ENCODE measurements at regions not wholly inside any gene's neighbourhood (a gene's known extent, or its start where the extent isn't known, plus 50 kb on each side); places are given as distances from the start of the nearest gene placed in this dataset.
"Not testable (repeated sequence)": the region's sequence is repeated elsewhere in the genome, so short reads cannot be mapped to it uniquely, and the experiment has no call there.

GRCh38 chr17:13659051-13659450 lies 57.3 kb upstream of the HS3ST3A1 start:
- H3K9me3 ChIP-seq (replicated peaks in 1 of 11): peaks cover 0 to 12% (median 8%) of the 10 kb centered on the region in 11 experiments; a peak in 14 of 22 replicates
- H3K4me1 ChIP-seq, H3K27me3 ChIP-seq, H3K4me2 ChIP-seq, H3K27ac ChIP-seq, H3K4me3 ChIP-seq, H3K9ac ChIP-seq, H4K20me1 ChIP-seq, H3K36me3 ChIP-seq: not testable (repeated sequence)

- Histone ChIP-seq H3K27me3 (no peaks in the 10 kb centered on the region), H3K4me1 (no peaks in the 10 kb centered on the region), H3K27ac (no peak overlapping the region), H3K4me3 (no peak overlapping the region), H3K9ac (no peak overlapping the region), H3K9me3 (replicated peaks in 1 of 11) (peaks cover 25 to 44% (median 28%) of the 10 kb centered on the region in 11 experiments), H3K4me2 (no peak overlapping the region), H3K36me3 (no peaks in the 10 kb centered on the region), H4K20me1 (no peaks in the 10 kb centered on the region)
- TF ChIP-seq Cebpa-rat (IDR thresholded peaks at IDR 0.05): no peak
Observed at GRCh38 chr17:13665872-13666635, 64.3 kb upstream of the HS3ST3A1 start.

- H3K27ac ChIP-seq: no peak overlapping the region
- H3K27me3 ChIP-seq: no peaks in the 10 kb centered on the region
- no peak overlapping the region for H3K4me2 ChIP-seq
- no peaks in the 10 kb centered on the region for H3K36me3 ChIP-seq
- no peak overlapping the region for H3K4me3 ChIP-seq
- H3K4me1 ChIP-seq: no peaks in the 10 kb centered on the region
- H3K9ac ChIP-seq: no peak overlapping the region
- peaks cover 23 to 49% (median 30%) of the 10 kb centered on the region in 11 experiments for H3K9me3 ChIP-seq (replicated peaks in 1 of 11)
- H4K20me1 ChIP-seq: no peaks in the 10 kb centered on the region
- no peak for TF ChIP-seq Cebpa-rat (IDR thresholded peaks at IDR 0.05)
Observed at GRCh38 chr17:13671341-13671740, 69.6 kb upstream of the HS3ST3A1 start.

GRCh38 chr17:13671771-13672170 lies 70.0 kb upstream of the HS3ST3A1 start:
- H3K4me2 ChIP-seq: no peak overlapping the region
- TF ChIP-seq Cebpa-rat (IDR thresholded peaks at IDR 0.05): no peak

GRCh38 chr17:13678361-13678760 lies 76.6 kb upstream of the HS3ST3A1 start:
- no peaks in the 10 kb centered on the region for H4K20me1 ChIP-seq
- no peak for TF ChIP-seq Cebpa-rat (IDR thresholded peaks at IDR 0.05)
- peaks cover 0 to 11% (median 0%) of the 10 kb centered on the region in 10 experiments; a peak in 3 of 20 replicates for H3K4me1 ChIP-seq
- peaks cover 0 to 12% (median 0%) of the 10 kb centered on the region in 11 experiments; a peak in 2 of 22 replicates for H3K9me3 ChIP-seq (replicated peaks in 1 of 11)
- no peak overlapping the region for H3K9ac ChIP-seq
- H3K27me3 ChIP-seq: no peaks in the 10 kb centered on the region
- no peaks in the 10 kb centered on the region for H3K36me3 ChIP-seq
- H3K4me2 ChIP-seq: no peak overlapping the region
- no peak overlapping the region for H3K4me3 ChIP-seq
- H3K27ac ChIP-seq: no peak overlapping the region

More at GRCh38 chr17:13671771-13672170, 70.0 kb upstream of the HS3ST3A1 start:
- peaks cover 20 to 45% (median 30%) of the 10 kb centered on the region in 11 experiments for H3K9me3 ChIP-seq (replicated peaks in 1 of 11)
- no peak overlapping the region for H3K9ac ChIP-seq
- H3K27me3 ChIP-seq: no peaks in the 10 kb centered on the region
- no peak overlapping the region for H3K4me3 ChIP-seq
- H3K4me1 ChIP-seq: no peaks in the 10 kb centered on the region
- H3K27ac ChIP-seq: no peak overlapping the region
- no peaks in the 10 kb centered on the region for H3K36me3 ChIP-seq
- no peaks in the 10 kb centered on the region for H4K20me1 ChIP-seq

GRCh38 chr17:13678841-13679240 lies 77.1 kb upstream of the HS3ST3A1 start:
- no peaks in the 10 kb centered on the region for H3K36me3 ChIP-seq
- H3K9ac ChIP-seq: no peak overlapping the region
- H4K20me1 ChIP-seq: no peaks in the 10 kb centered on the region
- H3K4me2 ChIP-seq: no peak overlapping the region
- no peak overlapping the region for H3K27ac ChIP-seq
- peaks cover 0 to 8% (median 0%) of the 10 kb centered on the region in 11 experiments; a peak in 2 of 22 replicates for H3K9me3 ChIP-seq (replicated peaks in 1 of 11)
- H3K4me1 ChIP-seq: peaks cover 0 to 11% (median 0%) of the 10 kb centered on the region in 10 experiments; a peak in 3 of 20 replicates
- H3K4me3 ChIP-seq: no peak overlapping the region
- no peaks in the 10 kb centered on the region for H3K27me3 ChIP-seq
- TF ChIP-seq Cebpa-rat (IDR thresholded peaks at IDR 0.05): no peak

GRCh38 chr17:13688716-13689115 lies 87.0 kb upstream of the HS3ST3A1 start:
- H3K9ac ChIP-seq: no peak overlapping the region
- H3K36me3 ChIP-seq: no peaks in the 10 kb centered on the region
- no peak overlapping the region for H3K27ac ChIP-seq
- no peak overlapping the region for H3K4me3 ChIP-seq
- H3K9me3 ChIP-seq (replicated peaks in 1 of 11): peaks cover 0 to 4% (median 0%) of the 10 kb centered on the region in 11 experiments; a peak in 1 of 22 replicates
- H4K20me1 ChIP-seq: no peaks in the 10 kb centered on the region
- no peak for TF ChIP-seq Cebpa-rat (IDR thresholded peaks at IDR 0.05)
- no peaks in the 10 kb centered on the region for H3K27me3 ChIP-seq
- H3K4me1 ChIP-seq: peaks cover 0 to 21% (median 0%) of the 10 kb centered on the region in 10 experiments; a peak in 4 of 20 replicates
- no peak overlapping the region for H3K4me2 ChIP-seq

- Histone ChIP-seq H3K9ac (no peak overlapping the region), H3K27ac (no peak overlapping the region), H3K9me3 (replicated peaks in 1 of 11) (peaks cover 0 to 4% (median 0%) of the 10 kb centered on the region in 11 experiments; a peak in 2 of 22 replicates), H3K27me3 (no peaks in the 10 kb centered on the region), H3K4me1 (peaks cover 0 to 21% (median 0%) of the 10 kb centered on the region in 10 experiments; a peak in 4 of 20 replicates), H4K20me1 (no peaks in the 10 kb centered on the region), H3K4me3 (no peak overlapping the region), H3K36me3 (no peaks in the 10 kb centered on the region), H3K4me2 (no peak overlapping the region)
- no peak for TF ChIP-seq Cebpa-rat (IDR thresholded peaks at IDR 0.05)
Observed at GRCh38 chr17:13690806-13691205, 89.1 kb upstream of the HS3ST3A1 start.

GRCh38 chr17:13694934-13695333 lies 93.2 kb upstream of the HS3ST3A1 start:
- H3K4me1 ChIP-seq: peaks cover 7 to 17% (median 14%) of the 10 kb centered on the region in 10 experiments; a peak in 17 of 20 replicates
- no peak for TF ChIP-seq Cebpa-rat (IDR thresholded peaks at IDR 0.05)
- H3K36me3 ChIP-seq: no peaks in the 10 kb centered on the region
- no peak overlapping the region for H3K9ac ChIP-seq
- H3K9me3 ChIP-seq (replicated peaks in 1 of 11): peaks cover 19 to 38% (median 27%) of the 10 kb centered on the region in 11 experiments
- H3K4me3 ChIP-seq: no peak overlapping the region
- H4K20me1 ChIP-seq: no peaks in the 10 kb centered on the region
- H3K27me3 ChIP-seq: no peaks in the 10 kb centered on the region
- no peak overlapping the region for H3K4me2 ChIP-seq
- H3K27ac ChIP-seq: no peak overlapping the region
